NOMO-1 (cell line): ENCODE measurements at regions not wholly inside any gene's neighbourhood (a gene's known extent, or its start where the extent isn't known, plus 50 kb on each side); places are given as distances from the start of the nearest gene placed in this dataset.
"Not testable (repeated sequence)": the region's sequence is repeated elsewhere in the genome, so short reads cannot be mapped to it uniquely, and the experiment has no call there.

Experiments
- DNase-seq, 2 experiments: peaks; one replicate each; lab custom pipeline; 2025; ENCODE audit not compliant: unreplicated experiment in 2 of 2; lab: John Stamatoyannopoulos, UW

DNA sequence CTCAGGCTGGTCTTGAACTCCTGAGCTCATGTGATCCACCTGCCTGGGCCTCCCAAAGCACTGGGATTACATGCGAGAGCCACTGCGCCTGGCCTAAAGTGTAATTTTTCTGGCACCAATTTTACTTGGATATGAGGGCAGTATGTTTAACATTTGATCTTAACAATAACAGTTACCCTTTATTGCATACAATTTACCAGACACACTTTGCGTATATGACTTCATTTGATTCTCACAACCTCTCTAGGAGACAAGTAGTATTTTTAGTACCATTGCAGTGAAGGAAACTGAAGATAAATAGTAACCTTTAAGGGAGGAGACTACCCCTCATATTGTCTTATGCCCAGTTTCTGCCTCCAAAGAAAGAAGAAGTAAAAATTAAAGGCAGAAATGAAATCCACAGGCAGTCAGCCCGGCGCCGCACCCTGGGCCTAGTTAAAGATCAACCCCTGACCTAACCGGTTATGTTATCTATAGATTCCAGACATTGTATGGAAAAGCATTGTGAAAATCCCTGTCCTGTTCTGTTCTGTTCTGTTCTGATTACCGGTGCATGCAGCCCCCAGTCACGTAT lies 54.0 kb downstream of the CYP26A1 start:
- not testable (repeated sequence) for DNase-seq

- DNase-seq: no peak
Measured at GRCh38 chr10:93131986-93132385, 58.3 kb downstream of the CYP26A1 start.

- no peak for DNase-seq
Measured at GRCh38 chr10:93138113-93138870, 64.6 kb downstream of the CYP26A1 start.

GRCh38 chr10:93139059-93139655 lies 65.5 kb downstream of the CYP26A1 start:
- peak; percentile 4 to 75 for DNase-seq

DNA sequence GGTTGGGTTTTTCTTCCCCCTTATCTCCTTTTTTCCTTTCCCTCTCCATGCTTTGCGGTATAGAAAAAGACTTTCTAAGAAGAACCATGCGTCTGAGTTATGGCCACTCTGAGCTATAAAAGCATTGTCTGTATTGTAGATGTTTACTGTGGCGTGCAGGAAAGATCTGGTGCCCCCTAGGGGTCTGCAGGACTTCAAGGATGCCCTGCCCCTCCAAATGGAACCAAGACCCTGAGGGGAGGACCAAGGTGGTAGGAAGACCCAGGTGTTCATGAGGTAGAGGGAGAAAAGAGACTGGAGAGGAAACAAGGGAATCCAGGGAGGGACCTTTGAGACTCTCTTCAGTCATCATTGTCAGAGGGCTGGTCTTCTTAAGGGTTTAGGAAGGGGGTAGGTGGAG lies 68.8 kb downstream of the CYP26A1 start:
- no peak for DNase-seq

DNA sequence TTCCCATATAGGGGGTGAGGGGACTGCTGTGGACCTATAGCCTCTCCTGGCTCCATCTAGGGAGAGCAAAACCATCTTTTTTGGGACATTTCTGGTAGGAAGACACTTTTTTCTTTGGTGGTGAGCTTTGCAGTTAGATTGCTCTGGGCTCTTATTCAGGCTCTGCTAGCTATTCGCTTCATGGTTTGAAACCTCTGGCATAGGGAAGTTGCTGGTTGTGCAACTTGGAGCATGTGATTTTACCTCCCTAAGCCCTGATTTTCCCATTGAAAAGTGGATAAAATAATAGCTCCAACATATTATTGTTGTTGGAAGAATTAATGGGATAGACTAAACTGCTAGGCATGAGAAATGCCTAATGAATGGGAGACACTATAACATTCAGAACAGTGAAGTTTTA lies 69.6 kb downstream of the CYP26A1 start:
- peak in 1 of 2 experiments; percentile 10 for DNase-seq

DNA sequence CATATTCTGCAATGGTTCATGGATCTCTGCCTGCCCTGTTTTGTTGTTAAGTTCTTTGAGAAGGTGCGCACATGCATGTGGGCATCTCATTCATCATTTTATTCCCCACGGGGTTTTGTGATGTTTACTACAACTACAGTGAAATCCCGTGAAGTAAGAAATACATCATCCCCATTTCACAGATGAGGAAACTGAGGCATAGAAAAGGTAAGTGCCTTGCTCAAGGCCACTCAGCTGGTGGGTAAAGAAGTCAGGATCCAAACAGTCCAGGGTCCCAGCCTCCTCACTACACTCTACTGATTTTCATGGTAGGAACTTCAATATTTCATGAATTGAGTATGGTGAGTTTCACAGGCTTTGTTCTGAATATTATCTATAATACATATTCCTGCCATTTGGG lies 72.6 kb downstream of the CYP26A1 start:
- no peak for DNase-seq

GRCh38 chr10:93147281-93147680 lies 73.6 kb downstream of the CYP26A1 start:
- DNase-seq: no peak

GRCh38 chr10:93148476-93148875 lies 74.8 kb downstream of the CYP26A1 start:
- no peak for DNase-seq

GRCh38 chr10:93149761-93150160 lies 76.1 kb downstream of the CYP26A1 start:
- DNase-seq: no peak

DNA sequence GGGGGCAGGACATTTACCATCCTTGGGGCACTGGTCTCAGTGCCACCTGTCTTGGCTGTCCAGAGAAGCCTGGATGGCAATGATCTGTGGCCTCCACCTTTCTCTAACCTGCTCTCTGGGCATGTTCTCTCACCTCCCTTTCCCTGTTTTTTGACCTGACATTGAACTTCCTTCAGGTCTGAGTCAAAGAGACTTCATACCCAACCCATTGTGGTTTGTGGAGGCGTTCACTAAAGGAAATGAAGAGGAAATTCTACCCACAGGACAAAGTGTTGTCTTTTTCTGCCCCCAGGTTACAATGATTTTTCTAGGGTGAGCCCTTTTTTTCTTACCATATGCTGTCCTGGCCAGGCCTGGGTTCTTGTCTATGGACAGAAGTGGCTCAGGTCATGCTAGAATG lies 76.6 kb downstream of the CYP26A1 start:
- no peak for DNase-seq

DNA sequence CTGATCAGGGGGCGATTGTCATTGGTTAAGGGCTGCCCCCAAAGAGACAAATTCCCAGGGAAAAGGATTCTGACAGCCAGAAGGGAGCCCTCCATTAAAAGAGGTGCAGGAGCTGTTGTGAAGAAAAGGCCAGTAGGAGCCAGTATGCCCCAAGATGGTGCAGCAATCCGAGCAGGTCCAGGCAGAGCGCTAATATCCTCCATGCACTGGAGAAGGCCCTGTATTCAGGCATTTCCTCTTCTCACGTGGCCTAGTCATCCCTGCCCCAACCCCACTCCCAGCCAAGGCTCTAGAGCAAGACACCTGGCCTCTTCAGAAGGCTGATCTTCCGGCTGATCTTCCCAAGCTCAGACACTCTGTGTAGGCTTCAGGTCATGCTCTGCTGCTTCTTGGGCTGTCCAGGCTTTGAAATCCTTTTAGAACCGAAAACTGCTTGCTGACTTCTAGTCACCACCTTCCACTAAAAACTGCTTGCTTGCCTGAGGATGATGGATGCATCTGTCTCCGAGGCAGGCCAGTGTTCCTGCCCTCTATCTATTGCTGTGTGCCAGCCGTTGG lies 77.4 kb downstream of the CYP26A1 start:
- DNase-seq: no peak

DNA sequence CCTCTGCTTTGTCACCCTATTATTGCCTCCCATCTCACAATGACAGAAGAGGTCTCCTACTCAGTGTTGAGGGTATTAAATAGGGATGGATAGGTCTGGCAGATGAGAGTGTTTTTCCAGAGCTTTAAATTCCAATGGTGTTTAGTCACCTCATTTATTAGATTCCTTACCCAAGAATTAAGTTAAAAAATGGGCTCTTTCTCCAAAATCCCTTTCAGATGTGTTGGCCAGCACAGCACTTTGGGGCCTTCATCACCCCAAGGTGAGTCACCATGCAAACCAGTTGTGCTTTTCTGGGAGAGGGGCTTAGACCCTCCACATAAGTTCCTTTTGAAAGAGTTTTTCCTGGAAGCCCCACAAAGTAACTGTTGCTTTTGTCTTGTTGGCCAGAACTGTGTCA lies 78.4 kb downstream of the CYP26A1 start:
- DNase-seq: no peak

DNA sequence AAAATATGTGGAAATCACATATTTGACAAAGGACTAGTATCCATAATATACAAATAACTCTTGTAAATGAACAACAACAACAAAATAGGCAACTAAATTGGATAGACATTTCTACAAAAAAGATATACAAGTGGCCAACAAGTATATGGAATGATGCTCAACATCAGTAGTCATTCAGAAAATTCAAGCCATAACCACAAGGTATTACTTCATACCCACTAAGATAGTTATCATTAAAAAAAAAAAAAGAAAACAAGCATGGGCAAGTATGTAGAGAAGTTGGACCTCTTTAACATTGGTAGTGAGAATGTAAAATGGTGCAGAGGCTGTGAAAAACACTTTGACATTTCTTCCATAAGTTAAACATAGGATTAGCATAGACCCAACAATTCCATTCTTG lies 80.8 kb downstream of the CYP26A1 start:
- DNase-seq: no peak

GRCh38 chr10:93160140-93160539 lies 86.4 kb downstream of the CYP26A1 start:
- DNase-seq: no peak

- no peak for DNase-seq
Measured at GRCh38 chr10:93160829-93161228, 87.1 kb downstream of the CYP26A1 start.

- DNase-seq: no peak
Measured at GRCh38 chr10:93165367-93165766, 91.7 kb downstream of the CYP26A1 start.

DNA sequence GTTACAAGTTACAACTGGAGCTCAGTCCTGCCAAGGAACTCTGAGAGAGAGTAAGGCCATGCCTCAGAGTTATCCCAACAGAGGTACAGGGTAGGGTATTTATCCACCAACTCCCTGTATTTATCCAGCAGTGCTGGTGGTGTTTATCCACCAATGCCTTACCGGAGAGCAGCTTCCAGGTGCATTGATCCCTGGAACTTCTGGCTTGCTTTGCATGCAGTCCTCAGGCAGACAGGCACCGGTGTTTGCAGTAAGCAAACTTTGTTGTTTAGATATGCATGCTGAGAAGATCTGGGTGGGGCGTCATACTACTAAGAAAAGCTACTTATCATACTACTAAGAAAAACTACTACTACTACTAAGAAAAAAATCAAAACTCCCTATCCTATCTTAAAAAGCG lies 92.4 kb downstream of the CYP26A1 start:
- DNase-seq: no peak

- no peak for DNase-seq
Measured at GRCh38 chr10:93171837-93172236, 98.1 kb downstream of the CYP26A1 start.

DNA sequence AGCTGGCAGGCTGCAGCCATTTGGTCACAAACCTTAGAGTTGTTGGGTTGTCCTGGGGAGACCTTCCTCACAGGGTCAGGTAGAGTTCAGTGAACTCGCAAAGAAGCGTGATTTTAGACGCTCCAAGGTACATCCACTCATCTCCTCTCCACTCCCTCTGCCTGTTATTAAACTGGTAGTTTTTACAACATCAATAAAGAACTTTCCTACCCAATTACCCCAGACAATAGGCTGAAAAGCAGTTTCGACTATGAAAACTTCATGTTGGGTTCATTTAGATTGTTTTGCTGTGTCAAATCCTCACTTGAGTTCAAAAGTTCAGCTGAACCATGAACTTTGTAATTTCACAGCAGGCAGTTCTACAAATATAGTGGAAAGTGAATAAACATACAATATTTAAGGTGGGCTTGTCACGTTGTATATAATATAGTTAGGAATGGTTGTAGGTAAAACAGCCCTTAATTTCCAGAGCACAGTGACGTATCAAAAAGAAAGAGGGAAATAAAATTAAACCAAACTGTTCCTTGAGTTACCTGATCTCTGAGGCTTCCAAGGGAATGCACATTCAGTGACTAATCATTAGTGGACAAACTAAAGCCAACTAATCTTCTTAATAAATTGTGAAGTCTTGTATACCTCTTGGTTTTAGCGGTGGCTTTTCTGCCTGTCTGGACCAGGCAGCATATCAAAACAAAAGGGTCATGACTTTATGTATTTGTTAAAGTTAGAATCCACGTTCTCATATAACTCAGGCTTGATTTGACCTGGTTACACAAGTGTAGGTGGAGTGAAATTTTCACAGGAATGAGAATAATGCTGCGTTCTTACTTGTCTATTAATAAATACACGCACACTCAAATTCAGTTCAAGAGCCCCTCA lies 100.5 kb downstream of the CYP26A1 start:
- DNase-seq: no peak

DNA sequence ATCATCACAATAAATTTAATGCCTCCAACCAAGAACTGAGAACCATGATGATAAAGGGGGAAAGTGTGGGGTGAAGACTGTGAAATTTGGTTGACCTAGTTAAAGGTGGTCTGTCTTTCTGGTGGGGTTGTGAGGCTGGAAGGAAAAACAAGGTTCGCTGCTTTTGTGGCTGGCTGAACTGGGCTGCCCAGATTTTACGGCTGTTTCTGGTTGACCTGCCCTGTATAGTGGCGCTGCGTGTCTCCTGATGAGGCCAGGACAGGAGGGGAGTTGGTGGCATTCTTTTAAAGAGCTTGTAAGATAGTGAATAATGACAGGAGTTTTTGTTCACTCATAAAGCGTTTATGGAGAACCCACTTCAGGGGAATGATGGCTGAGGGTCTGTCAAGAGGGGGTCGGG lies 101.8 kb downstream of the CYP26A1 start:
- no peak for DNase-seq
